NCI-H1092 (cell line): ENCODE measurements at regions not wholly inside any gene's neighbourhood (a gene's known extent, or its start where the extent isn't known, plus 50 kb on each side); places are given as distances from the start of the nearest gene placed in this dataset.
"Not testable (repeated sequence)": the region's sequence is repeated elsewhere in the genome, so short reads cannot be mapped to it uniquely, and the experiment has no call there.

ENCODE experiments used
- DNase-seq: peaks from one replicate; lab custom pipeline; 2025; lab: John Stamatoyannopoulos, UW

DNA sequence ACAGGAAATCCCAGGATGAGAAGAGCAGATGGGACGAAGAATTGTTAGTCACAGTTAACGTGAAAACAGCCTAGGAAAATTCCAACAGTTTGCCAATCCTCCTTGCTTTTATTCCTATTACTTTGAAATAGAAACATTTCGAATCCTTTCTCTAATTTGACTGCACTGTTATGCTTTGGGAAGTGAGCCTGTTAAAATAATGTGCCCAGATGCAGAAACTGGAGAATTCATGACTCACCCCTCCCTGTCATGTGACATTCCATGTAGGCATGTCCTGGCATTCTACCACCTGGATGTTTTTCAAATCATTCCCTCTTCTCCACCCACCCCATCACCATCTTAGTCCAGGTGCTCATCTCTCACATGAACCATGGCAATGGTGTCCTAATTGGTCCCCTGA, 107.3 kb downstream of the MINAR1 start:
- DNase-seq, result no peak

DNA sequence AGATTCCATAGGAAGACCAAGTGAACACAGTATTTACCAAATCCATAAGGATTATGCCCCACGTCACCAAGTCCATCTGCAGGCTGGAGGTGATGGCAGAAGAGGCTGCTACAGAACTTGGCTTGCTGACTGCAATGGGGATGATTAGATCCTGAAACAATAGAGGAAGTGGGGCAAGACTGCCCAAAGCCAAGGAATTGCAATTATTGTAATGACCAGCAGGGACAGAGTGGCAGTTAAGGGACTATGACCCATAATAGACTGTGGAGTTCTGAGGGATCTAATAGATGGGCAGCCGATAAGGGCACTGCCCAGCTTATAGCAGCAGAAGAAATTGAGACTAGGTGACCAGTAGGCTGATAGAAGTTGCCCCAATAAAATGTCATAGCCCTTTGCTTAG, 108.4 kb downstream of the MINAR1 start:
- DNase-seq, result no peak

DNA sequence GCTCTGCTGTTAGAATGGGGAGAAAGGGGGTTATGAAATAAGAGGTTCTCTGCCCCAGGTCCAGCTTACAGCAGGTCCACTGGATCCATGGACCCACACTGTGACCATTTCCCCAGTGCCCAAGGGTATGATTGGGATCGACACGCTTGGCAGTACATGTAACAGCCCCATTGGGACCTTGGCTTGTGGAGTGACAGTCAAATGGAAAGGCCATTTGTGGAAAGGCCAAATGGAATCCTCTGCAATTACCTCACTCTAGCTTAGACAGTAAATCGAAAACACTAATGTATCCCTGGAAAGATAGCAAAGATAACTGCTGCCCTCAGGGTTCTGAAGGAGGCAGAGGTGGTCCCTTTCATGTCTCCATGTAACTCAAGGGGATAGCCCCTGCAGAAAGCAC, 109.1 kb downstream of the MINAR1 start:
- DNase-seq, result no peak

DNA sequence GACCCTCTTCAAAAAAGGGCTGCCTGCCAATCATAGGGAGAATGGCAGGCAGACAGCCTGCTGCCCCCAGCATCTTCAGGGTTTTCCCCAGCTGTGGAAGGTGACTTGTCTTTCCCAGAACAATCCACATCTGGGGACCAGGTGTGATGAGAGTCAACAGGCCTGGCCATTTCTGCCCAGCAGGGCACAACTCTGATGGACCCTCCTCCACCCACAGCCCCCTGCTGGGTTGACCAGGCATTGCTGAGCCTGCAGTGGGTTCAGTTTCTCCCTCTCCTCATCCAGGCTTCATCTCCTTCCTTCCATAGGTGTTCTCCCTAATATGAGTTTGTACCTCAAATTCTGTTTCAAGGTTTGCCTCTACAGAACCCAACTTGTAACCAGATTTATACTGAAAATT, 111.0 kb downstream of the MINAR1 start:
- no peak for DNase-seq

DNA sequence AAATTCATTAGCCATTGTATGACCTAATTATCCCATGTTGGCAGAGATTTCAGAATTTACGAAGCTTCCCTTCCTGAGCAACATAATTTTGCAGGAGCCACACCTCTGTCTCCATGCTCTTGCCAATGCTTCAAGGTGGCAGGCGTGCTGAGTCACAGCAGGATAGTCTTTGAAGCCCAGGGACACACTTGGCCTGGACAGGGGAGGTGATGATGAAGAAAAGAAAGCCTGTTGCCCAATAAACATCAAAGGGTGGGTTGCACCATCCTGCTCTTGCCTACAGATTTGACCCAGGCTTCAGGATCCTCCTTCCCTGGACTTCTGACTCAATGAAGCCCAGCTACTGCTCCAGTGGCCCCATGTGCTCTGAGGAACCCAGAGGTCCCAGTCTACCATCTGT, 117.1 kb downstream of the MINAR1 start:
- no peak for DNase-seq

DNA sequence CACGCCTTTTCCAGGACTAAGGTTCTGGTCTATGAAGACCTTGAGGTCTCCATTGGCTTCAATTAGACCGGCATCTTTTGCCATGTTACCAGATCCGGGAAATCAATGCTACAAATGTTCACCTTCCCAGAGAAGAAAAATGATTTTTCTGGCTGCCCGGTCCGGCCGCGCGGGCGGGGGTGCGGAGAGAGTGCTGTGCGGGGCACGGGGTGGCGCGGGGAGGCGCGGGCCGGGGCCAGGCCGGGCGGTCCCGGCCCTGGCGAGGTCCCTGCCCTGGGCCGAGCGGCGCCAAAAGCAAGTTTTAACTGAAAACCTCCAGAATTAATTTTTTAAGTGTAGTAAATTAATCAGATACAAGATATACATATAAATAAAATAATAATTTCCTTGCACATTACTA, 128.2 kb downstream of the MINAR1 start:
- no peak for DNase-seq

DNA sequence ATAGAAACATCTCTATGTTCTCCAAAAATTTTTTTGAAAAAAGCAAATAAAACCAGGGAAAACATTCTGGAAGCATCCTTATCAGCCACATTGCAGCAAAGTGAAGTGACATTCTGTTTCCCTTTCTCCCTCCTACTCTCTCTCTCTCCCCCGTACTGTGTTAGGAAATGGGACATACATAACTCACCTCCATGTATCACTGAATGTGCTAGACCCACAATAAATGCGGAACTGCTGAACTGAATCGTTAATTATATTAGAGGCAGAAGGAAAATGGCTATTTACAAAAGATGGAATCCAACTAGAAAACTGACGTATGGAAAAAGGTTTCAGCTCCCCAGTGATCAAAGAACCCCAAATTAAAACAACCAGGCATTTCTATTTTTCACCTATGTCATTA, 129.8 kb downstream of the MINAR1 start:
- no peak for DNase-seq

DNA sequence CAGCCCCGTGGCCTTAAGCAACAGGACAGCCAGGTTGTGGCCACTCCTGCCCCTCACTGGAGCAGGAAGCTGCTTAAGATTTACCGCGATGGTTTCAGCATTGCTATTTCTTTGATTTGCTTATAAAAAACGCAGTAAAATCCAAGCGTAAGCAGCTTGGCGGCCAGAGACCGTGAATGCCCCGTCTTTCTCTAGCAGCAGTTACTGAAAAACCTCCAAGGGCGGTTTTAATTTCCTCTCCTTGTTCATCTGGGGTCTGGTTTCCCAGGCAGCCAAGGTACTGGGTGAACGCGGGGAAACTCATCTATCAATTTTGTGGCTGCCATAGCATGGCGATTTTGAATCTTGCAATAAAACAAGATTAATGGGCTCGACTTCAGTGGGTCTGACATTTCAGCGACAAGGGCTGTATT, 130.3 kb downstream of the MINAR1 start:
- no peak for DNase-seq

DNA sequence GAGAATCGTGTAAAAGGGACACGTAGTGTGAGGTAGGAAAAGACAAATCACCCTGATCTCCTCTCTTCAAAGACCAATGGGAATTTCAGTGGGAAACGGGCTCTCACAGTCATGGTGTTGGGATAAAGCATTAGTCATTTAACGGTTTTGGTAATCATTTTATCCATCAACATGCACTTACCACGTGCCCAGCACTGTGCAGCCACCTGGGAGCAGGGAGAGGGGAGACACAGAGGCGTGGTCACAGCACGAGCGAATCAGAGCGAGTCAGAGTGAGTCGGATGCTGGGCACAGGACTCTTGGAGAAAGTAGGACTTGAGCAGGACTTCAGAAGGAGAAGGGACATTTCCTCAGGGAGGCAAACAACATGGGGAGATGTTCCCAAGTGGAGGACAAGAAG, 130.8 kb downstream of the MINAR1 start:
- no peak for DNase-seq

DNA sequence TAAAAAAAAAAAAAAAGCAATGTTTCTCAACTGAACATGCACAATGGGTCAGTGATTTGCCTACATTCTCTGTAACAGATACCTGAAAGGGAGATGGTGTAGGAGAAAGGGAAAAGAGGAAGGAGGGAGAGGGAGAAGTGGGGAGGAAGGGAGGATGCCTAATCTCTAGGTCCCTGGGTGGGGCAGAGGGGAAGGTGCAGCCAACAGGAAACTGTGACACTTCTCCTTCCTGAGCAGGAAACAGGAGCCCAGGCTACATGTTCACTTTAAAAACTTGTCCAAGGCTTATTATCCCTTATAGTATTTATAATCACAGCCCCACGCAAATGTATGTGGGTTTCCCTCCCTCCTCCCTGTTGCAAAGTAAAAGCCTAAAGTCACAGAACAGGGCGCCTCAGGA, 137.9 kb downstream of the MINAR1 start:
- DNase-seq, result no peak

DNA sequence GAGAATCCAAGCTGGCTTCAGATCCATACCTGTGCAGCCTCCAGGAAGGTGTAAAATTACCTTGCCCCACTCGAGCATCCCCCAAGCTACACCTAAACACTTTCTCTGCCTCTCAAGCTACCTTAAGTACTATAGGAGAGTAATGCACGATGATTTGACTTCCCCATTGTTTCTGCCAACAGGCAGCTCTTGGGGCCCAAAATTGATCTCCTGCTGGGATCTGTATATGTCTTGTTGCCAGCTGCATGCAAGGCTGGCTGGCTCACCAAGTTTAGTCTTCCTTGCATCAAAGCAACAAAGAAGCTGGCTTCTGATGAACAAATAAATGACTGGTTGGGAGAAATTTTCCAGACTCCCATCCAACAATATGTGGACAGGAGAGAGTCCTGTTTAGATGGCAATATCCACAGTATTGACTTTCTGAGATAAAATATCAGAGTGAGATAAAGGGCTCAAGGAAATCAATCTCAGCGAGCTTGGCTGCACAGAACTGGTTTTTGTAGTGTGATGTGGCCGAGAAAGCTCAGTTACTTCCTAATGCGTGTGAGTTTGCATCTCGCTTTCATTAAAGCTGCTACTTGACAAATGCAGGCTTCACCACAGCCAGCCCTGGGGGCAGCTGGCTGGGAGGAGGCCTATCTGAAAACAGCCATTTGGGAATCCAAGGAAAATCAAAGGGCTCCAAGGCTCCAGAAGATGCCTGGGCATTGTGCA, 140.7 kb downstream of the MINAR1 start:
- DNase-seq, result no peak

DNA sequence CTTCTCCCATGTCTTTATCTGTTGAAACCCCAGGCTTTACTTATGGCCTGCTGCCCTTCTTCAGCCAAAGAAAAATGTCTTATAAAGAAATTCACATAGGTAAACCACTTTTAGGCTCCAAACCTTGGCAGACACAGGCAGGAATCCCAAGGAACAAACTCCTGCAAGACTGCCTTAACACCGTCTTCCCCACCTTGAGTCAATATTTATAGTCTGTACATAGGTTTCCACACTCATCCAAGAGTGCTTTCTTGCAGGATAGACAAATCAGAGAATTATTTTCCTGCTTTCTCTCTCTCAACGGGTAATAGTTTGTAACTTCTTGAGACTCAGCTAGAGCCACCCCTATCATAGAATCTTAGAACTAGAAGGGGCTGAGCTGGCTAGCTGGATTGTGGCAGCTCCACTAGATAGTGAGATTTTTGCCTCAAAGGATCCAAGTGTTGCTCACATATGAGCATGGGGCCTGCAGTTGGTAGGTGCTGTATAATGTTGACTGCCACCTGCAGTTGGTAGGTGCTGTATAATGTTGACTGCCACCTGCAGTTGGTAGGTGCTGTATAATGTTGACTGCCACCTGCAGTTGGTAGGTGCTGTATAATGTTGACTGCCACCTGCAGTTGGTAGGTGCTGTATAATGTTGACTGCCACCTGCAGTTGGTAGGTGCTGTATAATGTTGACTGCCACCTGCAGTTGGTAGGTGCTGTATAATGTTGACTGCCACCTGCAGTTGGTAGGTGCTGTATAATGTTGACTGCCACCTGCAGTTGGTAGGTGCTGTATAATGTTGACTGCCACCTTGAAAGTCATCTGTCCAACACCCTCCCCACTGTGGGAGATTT, 142.5 kb downstream of the MINAR1 start:
- DNase-seq, result not testable (repeated sequence)

DNA sequence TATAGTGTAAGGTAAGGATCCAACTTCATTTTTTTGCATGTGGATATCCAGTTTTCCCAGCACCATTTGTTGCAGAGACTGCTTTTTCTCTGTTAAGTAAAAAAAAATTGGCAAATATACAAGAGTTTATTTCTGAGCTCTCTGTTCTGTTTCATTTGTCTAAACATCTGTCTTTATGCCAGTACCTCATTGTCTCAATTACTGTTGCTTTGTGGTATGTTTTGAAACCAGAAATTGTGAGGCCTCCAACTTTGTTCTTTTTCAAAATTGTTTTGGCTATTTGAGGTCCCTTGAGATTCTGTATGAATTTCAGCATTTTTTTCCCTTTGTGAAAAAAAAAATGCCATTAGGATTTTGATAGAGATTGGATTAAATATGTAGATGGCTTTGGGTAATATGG, 150.5 kb downstream of the MINAR1 start:
- no peak for DNase-seq

DNA sequence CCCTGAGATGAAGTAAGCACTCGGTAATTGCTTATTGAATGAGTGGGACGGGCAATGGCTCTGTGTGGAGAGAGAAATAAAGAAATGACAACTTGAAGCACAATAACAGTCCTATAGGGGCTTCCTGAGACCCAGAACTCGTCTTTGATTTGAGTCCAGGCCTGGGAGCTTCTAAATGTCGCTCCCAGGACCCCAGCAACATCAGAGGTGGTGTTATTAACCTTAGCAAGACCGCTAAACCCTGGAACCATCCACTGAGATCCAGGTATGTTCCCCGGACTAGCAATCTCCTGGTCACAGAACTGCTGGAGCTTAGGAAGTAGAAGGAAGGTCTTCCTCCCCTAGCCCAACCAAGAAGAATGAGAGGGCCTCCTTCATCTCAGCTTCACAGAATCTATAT, 160.0 kb downstream of the MINAR1 start:
- DNase-seq, result no peak

DNA sequence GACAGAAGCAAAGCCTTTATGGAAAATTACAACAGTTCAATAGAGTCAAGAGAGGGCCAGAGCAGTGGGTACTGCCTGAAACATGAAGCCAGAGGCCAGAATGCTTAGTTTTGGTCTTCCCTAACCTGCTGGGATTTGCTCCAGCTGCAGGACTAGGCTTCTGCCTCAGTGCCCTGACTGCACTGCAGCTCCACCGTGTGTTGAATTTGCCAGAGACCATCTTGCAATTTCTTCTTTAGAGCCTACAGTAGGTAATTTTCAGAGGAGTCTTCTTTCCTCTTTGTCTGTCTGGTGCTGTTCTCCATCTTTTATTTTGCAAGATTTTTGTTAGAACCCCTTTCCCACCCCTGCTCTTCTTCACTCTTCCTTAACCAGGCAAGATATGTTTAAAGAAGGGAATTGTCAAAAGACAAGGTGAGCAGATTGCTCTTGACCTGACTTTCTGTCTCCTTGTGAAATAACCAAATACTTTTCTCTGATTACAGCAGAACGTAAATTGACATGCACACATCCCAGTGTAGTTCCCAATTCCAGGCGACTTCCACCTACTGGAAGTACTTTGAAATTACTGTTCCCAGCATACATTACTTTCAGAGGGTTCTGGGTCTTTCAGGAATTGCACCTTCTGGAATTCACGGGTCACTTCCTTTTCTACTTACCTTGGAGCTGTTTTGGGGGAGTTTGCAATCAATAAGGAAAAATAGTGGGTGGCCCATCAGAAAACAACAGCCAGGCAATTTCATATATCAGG, 161.2 kb downstream of the MINAR1 start:
- no peak for DNase-seq

DNA sequence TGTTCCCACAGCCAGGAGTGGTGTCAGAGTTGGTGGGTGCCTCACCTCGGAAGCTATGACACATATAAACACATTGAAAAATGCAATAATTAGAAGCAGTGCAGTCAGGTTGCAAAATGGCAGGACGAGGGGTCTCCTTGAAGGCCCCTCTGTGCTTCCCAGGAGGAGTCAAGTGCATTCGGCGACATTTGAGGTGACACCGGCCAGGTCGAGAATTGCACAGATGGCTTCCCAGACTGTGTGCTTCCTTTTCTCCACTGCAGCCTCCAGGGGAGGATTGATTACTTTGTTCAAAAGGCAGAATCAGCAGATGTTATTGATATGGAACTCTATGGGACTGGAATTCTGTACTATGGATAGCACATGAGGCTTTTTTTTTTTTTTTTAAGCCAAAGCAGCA, 163.2 kb downstream of the MINAR1 start:
- DNase-seq, result no peak

DNA sequence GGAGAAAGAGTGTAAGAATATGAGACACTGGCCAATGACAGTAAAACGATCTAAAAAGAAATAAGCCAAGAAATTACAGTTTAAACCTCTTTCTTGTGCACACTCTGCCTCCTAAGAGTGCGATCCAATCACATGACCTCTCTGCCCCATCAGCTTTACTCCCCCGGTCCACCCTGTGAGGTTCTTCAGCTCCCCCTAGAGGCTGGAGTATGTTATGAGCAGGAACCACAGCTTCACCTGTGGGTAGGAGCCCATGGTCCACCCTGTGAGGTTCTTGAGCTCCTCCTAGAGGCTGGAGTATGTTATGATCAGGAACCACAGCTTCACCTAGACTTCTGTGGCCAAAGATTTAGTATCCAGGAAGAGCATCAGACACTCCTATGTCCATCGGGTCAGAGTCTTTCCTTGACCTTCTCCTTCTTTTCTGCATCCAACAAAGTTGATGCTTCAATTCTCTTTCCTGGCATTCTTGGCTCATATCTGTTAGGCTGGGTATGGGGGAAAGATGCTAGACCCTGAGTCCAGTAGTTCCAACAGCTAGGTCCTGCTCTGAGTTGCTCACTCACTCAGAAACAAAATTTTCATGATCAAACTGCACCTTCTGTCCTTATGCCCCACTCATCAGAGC, 164.0 kb downstream of the MINAR1 start:
- peak; percentile 79 for DNase-seq

DNA sequence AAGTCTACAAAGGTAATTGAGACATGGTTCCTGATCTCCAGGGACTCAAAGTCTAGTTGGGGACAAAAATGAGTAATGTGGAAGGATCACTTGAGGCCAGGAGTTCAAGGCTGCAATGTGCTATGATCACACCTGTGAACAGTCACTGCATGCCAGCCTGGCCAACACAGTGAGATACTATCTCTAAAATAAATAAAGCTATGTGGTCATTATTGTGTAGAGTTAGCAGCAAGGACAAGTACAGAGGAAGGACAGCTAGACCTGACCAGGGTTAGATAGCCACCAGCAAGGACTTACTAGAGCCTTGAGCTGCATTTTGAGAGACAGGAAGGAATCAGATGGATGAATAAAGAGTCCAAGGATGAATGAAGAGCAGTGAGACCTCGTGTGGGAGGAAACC, 166.5 kb downstream of the MINAR1 start:
- no peak for DNase-seq

DNA sequence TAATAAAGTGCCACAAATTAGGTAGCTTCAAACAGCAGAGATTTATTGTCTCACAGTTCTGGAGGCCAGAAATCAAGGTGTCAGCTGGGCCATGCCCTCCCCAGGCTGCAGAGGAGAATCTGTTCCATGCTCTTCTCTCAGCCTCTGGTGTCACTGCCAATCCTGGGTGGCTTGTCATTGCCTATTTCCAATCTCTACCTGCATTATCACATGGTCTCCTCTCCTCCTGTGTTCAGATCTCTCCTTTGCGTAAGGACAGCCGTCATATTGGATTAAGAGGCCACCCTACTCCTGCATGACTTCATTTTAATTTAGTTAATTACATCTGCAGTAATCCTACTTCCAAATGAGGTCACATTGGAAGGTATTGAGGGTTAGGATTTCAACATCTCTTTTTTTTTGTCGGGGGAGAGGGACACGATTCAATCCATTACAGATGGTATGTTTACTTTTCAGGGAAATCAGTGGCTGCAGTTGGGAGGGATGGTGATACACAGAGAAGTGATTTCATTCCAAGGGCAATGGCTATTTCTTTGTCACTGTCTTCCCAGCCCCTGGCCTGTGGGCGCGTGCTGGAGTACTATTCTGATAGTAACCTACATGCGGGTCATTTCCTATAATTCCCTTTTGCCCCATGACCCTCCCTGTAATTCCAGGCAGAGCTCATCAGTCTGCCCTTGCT, 169.4 kb downstream of the MINAR1 start:
- no peak for DNase-seq

DNA sequence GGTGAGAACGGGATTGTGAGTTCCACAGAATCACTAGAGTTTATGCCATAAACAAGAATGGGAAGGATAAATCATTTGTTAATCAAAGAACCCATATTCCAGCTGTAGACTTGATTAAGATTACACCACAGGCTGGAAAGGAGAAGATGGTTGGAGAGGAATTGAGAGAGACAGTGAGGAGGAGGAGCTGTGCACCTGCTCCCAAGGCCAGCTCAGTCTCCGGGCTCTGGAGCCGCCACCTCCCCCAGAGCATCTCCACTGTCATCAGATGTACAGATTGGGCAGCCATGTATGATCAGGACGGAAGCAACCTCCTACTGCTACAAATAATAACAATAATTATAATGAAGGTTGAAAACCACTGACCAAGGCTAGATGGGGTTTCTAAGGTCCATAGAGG, 170.0 kb downstream of the MINAR1 start:
- no peak for DNase-seq

DNA sequence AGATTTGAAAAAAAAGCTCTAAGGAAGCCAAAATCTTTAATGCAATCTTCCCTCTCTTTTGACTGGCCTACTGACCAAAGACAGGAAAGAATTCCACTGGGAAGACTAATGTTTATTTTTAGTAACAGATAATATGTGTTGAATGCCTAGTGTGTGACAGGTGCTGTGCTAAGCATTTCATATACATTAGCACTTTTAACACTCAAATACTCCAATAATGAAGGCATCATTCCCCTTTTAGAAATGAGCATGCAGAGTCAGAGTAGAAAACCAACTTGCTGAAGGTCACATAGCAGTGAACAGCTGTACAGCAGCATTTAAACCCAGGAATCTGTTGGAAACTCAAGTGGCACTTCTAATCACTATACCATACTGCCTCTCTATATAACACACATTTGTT, 170.6 kb downstream of the MINAR1 start:
- no peak for DNase-seq

DNA sequence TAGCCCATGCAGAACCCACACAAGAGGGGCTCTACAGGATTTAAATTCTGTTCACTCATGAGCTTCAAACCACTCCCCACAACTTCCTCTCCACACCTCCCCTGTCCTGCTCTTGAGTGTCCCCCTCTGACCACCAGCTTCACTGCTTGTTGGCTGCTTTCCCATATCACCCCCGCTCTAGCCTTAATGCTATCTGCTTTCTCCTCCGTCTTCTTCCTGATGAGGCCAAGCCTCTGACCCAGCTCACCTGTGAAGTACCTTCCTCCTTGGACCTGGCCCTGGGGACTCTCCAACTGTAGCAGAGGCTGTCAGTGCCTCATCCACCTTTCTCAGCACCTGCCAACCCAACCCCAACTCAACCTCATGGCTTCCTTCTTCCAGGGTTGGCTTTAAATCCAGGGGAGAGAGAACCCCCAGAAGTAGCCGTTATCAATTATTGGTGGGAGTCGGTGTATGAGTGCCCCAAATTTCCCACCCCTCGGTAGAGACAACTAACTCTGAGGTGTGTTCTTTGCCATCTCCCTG, 174.8 kb downstream of the MINAR1 start:
- DNase-seq, result no peak
